ENCODE measurements at regions not wholly inside any gene's neighbourhood (a gene's known extent, or its start where the extent isn't known, plus 50 kb on each side); places are given as distances from the start of the nearest gene placed in this dataset.

GRCh38 chr14:39984323-39984722, 552.1 kb upstream of the FBXO33 start:
- no peak for TF ChIP-seq CTCF (IDR thresholded peaks at IDR 0.05; ENCODE audit: low read depth, low read length)
- no peak for DNase-seq (ENCODE audit: extremely low read depth, low read depth)

- no peak for TF ChIP-seq CTCF (IDR thresholded peaks at IDR 0.05; ENCODE audit: low read depth, low read length)
- DNase-seq (ENCODE audit: extremely low read depth, low read depth), result no peak
Observed at GRCh38 chr14:39977198-39977597, 545.0 kb upstream of the FBXO33 start.

- TF ChIP-seq CTCF (IDR thresholded peaks at IDR 0.05; ENCODE audit: low read depth, low read length), result no peak
- DNase-seq (ENCODE audit: extremely low read depth, low read depth), result no peak
Observed at GRCh38 chr14:39974036-39974435, 541.8 kb upstream of the FBXO33 start.

- no peak for DNase-seq (ENCODE audit: extremely low read depth, low read depth)
- no peak for TF ChIP-seq CTCF (IDR thresholded peaks at IDR 0.05; ENCODE audit: low read depth, low read length)
Observed at GRCh38 chr14:39972704-39973103, 540.5 kb upstream of the FBXO33 start.

GRCh38 chr14:39967885-39968284, 535.7 kb upstream of the FBXO33 start:
- no peak for DNase-seq (ENCODE audit: extremely low read depth, low read depth)
- TF ChIP-seq CTCF (IDR thresholded peaks at IDR 0.05; ENCODE audit: low read depth, low read length), result no peak

- no peak for DNase-seq (ENCODE audit: extremely low read depth, low read depth)
- no peak for TF ChIP-seq CTCF (IDR thresholded peaks at IDR 0.05; ENCODE audit: low read depth, low read length)
Observed at GRCh38 chr14:39957987-39958386, 525.8 kb upstream of the FBXO33 start.

- TF ChIP-seq CTCF (IDR thresholded peaks at IDR 0.05; ENCODE audit: low read depth, low read length), result no peak
- DNase-seq (ENCODE audit: extremely low read depth, low read depth), result no peak
Observed at GRCh38 chr14:39957290-39957689, 525.1 kb upstream of the FBXO33 start.

Data from AG09319 (cell line).